Spinal cord (tissue), 9 donors: ENCODE measurements at regions not wholly inside any gene's neighbourhood (a gene's known extent, or its start where the extent isn't known, plus 50 kb on each side); places are given as distances from the start of the nearest gene placed in this dataset.
A peak's percentile ranks its signal among the peaks of the same experiment; 100 is the strongest.

ENCODE experiments used
- DNase-seq, 6 donors: peaks; one replicate each; pipeline versions ENCODE4 v3.0.0 to v3.0.0-alpha.2; 2013 to 2015; ENCODE audit warnings: low spot score in 6 of 6, low read depth in 4 of 6
- H3K27ac ChIP-seq: one replicate; pipeline ENCODE4 v1.5.1; 2013; ENCODE audit warnings: low read depth, low read length, control low read depth
- H3K27me3 ChIP-seq: one replicate; pipeline ENCODE4 v1.6.1; 2013; ENCODE audit warnings: low read length; ENCODE audit not compliant: control insufficient read depth, insufficient read depth
- H3K36me3 ChIP-seq: one replicate; pipeline ENCODE4 v1.6.1; 2013; ENCODE audit warnings: low read length; ENCODE audit not compliant: control insufficient read depth, insufficient read depth
- H3K4me1 ChIP-seq: one replicate; pipeline ENCODE4 v1.6.1; 2013; ENCODE audit warnings: low read length; ENCODE audit not compliant: control insufficient read depth, insufficient read depth
- H3K4me3 ChIP-seq: one replicate; pipeline ENCODE4 v1.5.1; 2013; ENCODE audit warnings: low read depth, low read length, control low read depth
- H3K9me3 ChIP-seq: one replicate; pipeline ENCODE4 v1.6.1; 2013; ENCODE audit warnings: low read length; ENCODE audit not compliant: control insufficient read depth, insufficient read depth
- WGBS: methylation state at CpG from one replicate; pipeline ENCODE4 v1.1.5; 2013; ENCODE audit warnings: missing lambda C conversion rate; ENCODE audit not compliant: insufficient coverage; 5-methylcytosine and 5-hydroxymethylcytosine counted together
- donor health status: healthy.

DNA sequence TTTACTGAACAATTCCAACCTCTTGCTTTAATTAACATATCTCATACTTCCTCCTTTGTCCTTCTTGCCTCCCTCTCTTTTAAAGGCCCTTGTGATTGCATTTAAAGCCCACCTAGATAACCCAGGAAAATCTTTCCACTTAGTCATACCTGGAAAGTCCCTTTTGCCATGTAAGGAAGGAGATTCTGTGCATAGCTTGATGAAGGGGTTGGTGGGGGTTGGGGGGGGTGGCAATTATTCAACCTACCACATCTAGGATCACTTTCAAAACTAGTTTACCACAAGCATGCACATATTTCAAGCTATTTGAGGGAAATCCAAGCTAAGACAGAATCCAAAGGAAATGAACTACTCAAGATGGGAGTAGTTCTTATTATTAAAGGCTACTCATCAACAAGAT lies 249.1 kb upstream of the PTBP2 start:
- Histone ChIP-seq H3K4me1 (no peaks in the 10 kb centered on the region), H3K36me3 (no peaks in the 10 kb centered on the region), H3K27me3 (no peaks in the 10 kb centered on the region), H3K27ac (no peak overlapping the region), H3K4me3 (no peak overlapping the region), H3K9me3 (no peaks in the 10 kb centered on the region)
- no peak for DNase-seq

DNA sequence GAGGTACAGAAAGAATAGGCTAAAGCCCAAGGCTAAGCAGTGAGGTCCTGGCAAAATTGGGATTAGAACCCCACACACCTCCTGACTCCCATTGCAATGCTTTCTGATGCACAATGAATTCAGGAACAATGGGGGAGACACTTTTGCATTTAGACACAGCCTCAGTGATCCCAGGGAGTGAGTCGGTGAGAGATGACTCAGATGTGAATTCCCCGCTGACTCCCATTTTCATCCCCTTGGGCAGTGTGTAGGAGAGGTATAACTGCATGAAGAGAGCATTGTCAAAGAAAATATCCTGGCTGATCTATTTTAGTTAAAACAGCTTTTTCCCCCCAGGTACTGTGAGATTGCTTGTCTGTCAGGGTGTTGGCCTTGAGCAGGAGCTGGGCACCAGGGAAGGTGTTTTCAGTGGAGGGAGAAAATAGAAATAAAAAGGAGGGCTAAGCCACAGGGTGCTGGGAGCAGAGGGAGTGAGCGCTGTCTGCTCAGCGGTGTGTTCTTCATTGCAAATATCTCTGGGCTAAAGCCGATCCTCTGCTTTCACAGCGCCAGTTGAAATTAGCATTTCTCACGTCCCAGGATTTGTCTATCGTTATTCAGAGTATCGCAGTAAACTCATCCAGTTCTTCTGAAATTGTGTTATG lies 247.7 kb upstream of the PTBP2 start:
- Histone ChIP-seq H3K4me3 (no peak overlapping the region), H3K36me3 (no peaks in the 10 kb centered on the region), H3K27ac (no peak overlapping the region), H3K4me1 (no peaks in the 10 kb centered on the region), H3K9me3 (no peaks in the 10 kb centered on the region), H3K27me3 (no peaks in the 10 kb centered on the region)
- peak in 2 of 6 donors; percentile 33 to 54 for DNase-seq
- 35% methylated on average over 6 of the region's 9 CpGs for WGBS

- WGBS: 57% methylated on average over 1 of the region's 7 CpGs
- no peak for DNase-seq
- H3K36me3 ChIP-seq: no peaks in the 10 kb centered on the region
- H3K27me3 ChIP-seq: no peaks in the 10 kb centered on the region
- H3K4me1 ChIP-seq: no peaks in the 10 kb centered on the region
- no peak overlapping the region for H3K27ac ChIP-seq
- no peaks in the 10 kb centered on the region for H3K9me3 ChIP-seq
- no peak overlapping the region for H3K4me3 ChIP-seq
These were observed 246.4 kb upstream of the PTBP2 start for GRCh38 chr1:96474985-96475743.

- no peak for DNase-seq
- Histone ChIP-seq H3K9me3 (no peaks in the 10 kb centered on the region), H3K4me3 (no peak overlapping the region), H3K36me3 (no peaks in the 10 kb centered on the region), H3K4me1 (no peaks in the 10 kb centered on the region), H3K27ac (no peak overlapping the region), H3K27me3 (no peaks in the 10 kb centered on the region)
- no CpG with 5 or more reads among the region's 3 CpGs for WGBS
These were observed 245.7 kb upstream of the PTBP2 start for GRCh38 chr1:96475903-96476302.

DNA sequence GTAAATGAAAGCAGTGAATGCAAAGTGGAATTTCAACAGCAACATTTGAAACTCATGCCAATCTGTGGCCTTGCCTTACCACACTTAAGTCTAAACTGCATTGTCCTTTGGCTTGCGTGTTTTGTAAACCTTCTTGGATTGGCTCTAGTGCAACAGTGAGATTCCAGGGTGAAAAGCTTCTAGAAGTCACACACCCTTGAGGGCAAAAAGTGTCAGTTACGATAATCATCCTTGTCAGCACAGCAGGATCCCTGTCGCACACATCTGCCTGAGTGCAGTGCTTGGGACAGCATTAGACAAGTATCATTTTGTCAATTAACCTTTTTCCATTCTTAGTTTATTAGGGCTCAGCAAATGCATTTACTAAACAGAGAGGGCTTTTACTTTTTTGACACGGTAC lies 243.4 kb upstream of the PTBP2 start:
- Histone ChIP-seq H3K9me3 (no peaks in the 10 kb centered on the region), H3K27me3 (no peaks in the 10 kb centered on the region), H3K4me3 (no peak overlapping the region), H3K4me1 (no peaks in the 10 kb centered on the region), H3K27ac (no peak overlapping the region), H3K36me3 (no peaks in the 10 kb centered on the region)
- peak in 1 of 6 donors; percentile 23 for DNase-seq
- 44% methylated on average over 3 of the region's 4 CpGs for WGBS

DNA sequence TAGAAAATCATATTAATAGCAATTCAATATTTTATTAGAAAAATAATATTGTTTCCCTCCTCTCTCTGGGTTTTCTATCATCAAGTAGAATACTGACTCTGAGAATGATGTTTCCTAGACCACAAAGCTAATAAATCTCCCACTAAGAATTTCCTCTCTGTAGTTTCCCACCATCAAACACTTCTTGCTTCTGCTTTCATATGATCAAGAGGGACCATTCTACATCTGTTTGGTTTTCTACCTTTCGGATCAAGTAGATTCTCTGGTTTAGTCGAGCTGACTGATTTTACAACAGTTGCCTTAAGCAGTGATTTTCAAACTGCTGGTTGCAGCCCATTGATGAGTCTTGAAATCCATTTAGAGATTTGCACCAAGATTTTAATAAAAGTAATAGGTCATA lies 240.2 kb upstream of the PTBP2 start:
- Histone ChIP-seq H3K9me3 (no peaks in the 10 kb centered on the region), H3K27ac (no peak overlapping the region), H3K4me3 (no peak overlapping the region), H3K27me3 (no peaks in the 10 kb centered on the region), H3K4me1 (no peaks in the 10 kb centered on the region), H3K36me3 (no peaks in the 10 kb centered on the region)
- peak in 1 of 6 donors; percentile 28 for DNase-seq
- WGBS: no CpG with 5 or more reads among the region's 2 CpGs

- Histone ChIP-seq H3K4me3 (no peak overlapping the region), H3K4me1 (no peaks in the 10 kb centered on the region), H3K27me3 (no peaks in the 10 kb centered on the region), H3K27ac (no peak overlapping the region), H3K36me3 (no peaks in the 10 kb centered on the region), H3K9me3 (no peaks in the 10 kb centered on the region)
- WGBS: 0% methylated on average over 2 of the region's 4 CpGs
- DNase-seq: peak in 1 of 6 donors; percentile 56
These were observed 239.0 kb upstream of the PTBP2 start for GRCh38 chr1:96482616-96483015.

GRCh38 chr1:96487394-96487793 lies 234.2 kb upstream of the PTBP2 start:
- H3K9me3 ChIP-seq: no peaks in the 10 kb centered on the region
- peak overlapping the region; percentile 54 for H3K27ac ChIP-seq
- H3K27me3 ChIP-seq: no peaks in the 10 kb centered on the region
- DNase-seq: peak in 2 of 6 donors; percentile 37 to 77
- no peaks in the 10 kb centered on the region for H3K4me1 ChIP-seq
- no peaks in the 10 kb centered on the region for H3K36me3 ChIP-seq
- 67% methylated on average over 1 of the region's 3 CpGs for WGBS
- no peak overlapping the region for H3K4me3 ChIP-seq

DNA sequence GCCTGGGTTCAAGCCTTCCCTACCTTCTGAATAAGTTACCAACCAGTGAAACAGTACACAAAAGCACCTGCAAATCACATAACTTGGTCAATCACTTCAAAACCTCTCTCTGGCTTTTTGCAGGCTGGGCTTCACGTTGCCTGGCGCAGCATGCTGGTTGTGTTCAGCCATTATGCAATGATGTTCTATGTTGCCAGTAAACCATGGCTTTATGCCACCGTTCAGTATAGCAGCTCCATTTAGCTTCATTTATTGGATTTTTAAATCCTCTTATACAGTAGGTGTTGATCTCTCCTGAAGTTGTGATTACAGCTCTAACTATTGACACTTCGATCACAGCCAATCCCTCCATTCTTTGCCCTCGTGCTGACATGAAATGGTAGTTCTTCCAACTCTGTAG lies 233.6 kb upstream of the PTBP2 start:
- Histone ChIP-seq H3K4me3 (no peak overlapping the region), H3K9me3 (no peaks in the 10 kb centered on the region), H3K4me1 (no peaks in the 10 kb centered on the region), H3K27me3 (no peaks in the 10 kb centered on the region), H3K27ac (peak overlapping the region; percentile 6), H3K36me3 (no peaks in the 10 kb centered on the region)
- 52% methylated on average over 2 of the region's 5 CpGs for WGBS
- DNase-seq: peak in 2 of 6 donors; percentile 48 to 80

DNA sequence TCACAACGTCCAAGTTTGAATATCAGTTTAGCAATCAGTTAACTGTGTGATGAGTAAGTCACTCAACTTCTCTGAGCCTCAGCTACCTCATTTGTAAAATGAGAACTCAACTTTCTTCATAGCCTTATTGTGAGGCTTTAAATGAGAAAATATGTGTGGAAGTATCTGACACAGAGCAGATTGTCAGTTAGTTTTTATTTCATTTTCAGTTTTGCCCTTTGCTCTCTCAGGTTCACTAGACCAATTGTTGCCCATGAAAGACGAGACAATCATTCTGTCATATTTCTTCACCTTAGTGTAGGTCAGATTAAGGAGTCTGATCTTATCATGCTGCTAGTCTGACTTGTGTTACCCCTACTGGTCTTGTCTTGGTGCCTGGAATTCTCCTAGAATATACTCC lies 232.8 kb upstream of the PTBP2 start:
- Histone ChIP-seq H3K27me3 (no peaks in the 10 kb centered on the region), H3K36me3 (no peaks in the 10 kb centered on the region), H3K9me3 (no peaks in the 10 kb centered on the region), H3K4me3 (no peak overlapping the region), H3K27ac (no peak overlapping the region), H3K4me1 (no peaks in the 10 kb centered on the region)
- DNase-seq: no peak
- no CpG with 5 or more reads among the region's 2 CpGs for WGBS
